Trophoblast cell (in vitro differentiated cells and primary cell): ENCODE measurements at regions not wholly inside any gene's neighbourhood (a gene's known extent, or its start where the extent isn't known, plus 50 kb on each side); places are given as distances from the start of the nearest gene placed in this dataset.

Experiments used
- DNase-seq, 2 donors: peaks; one replicate each; pipeline ENCODE4 v3.0.0-alpha.2; 2016
- H2AFZ ChIP-seq: 2 replicates; pipeline ENCODE4 v1.6.1; 2013; ENCODE audit warnings: low read length, moderate library complexity, mild to moderate bottlenecking; ENCODE audit not compliant: insufficient read depth, poor library complexity
- H2AK5ac ChIP-seq: 2 replicates; pipeline ENCODE4 v1.6.1; 2013; ENCODE audit warnings: mild to moderate bottlenecking, low read length
- H2BK120ac ChIP-seq: 2 replicates; pipeline ENCODE4 v1.6.1; 2013; ENCODE audit warnings: low read length, mild to moderate bottlenecking, moderate library complexity; ENCODE audit not compliant: insufficient read depth, poor library complexity
- H2BK12ac ChIP-seq: 2 replicates; pipeline ENCODE4 v1.6.1; 2013; ENCODE audit warnings: mild to moderate bottlenecking, low read length, moderate library complexity
- H2BK5ac ChIP-seq: 2 replicates; pipeline ENCODE4 v1.6.1; 2013; ENCODE audit warnings: low read length, low read depth, moderate library complexity, mild to moderate bottlenecking; ENCODE audit not compliant: poor library complexity
- H3K14ac ChIP-seq: 2 replicates; pipeline ENCODE4 v1.6.1; 2013; ENCODE audit warnings: mild to moderate bottlenecking, low read length
- H3K18ac ChIP-seq: 2 replicates; pipeline ENCODE4 v1.6.1; 2013; ENCODE audit warnings: mild to moderate bottlenecking, low read length
- H3K23ac ChIP-seq: 2 replicates; pipeline ENCODE4 v1.6.1; 2013; ENCODE audit warnings: low read length
- H3K27ac ChIP-seq: 2 replicates; pipeline ENCODE4 v1.5.1; 2013; ENCODE audit warnings: low read depth, mild to moderate bottlenecking, inconsistent platforms, low read length, moderate library complexity
- H3K27me3 ChIP-seq: 2 replicates; pipeline ENCODE4 v1.6.1; 2013; ENCODE audit warnings: inconsistent platforms, mild to moderate bottlenecking, low read length, moderate library complexity; ENCODE audit not compliant: insufficient read depth
- H3K36me3 ChIP-seq, 2 experiments: 1 replicate in 1 of 2; 2 replicates in 1 of 2; pipeline ENCODE4 v1.6.1; 2013; ENCODE audit warnings: low read length in 2 of 2, mild to moderate bottlenecking in 2 of 2, moderate library complexity in 1 of 2; ENCODE audit not compliant: insufficient read depth in 2 of 2, control insufficient read depth in 1 of 2
- H3K4ac ChIP-seq: 2 replicates; pipeline ENCODE4 v1.6.1; 2013; ENCODE audit warnings: low read depth, mild to moderate bottlenecking, low read length, moderate library complexity
- H3K4me1 ChIP-seq, 2 experiments: 1 replicate in 1 of 2; 2 replicates in 1 of 2; pipeline ENCODE4 v1.6.1; 2013; ENCODE audit warnings: low read length in 2 of 2, mild to moderate bottlenecking in 2 of 2, moderate library complexity in 1 of 2; ENCODE audit not compliant: insufficient read depth in 2 of 2, control insufficient read depth in 1 of 2
- H3K4me2 ChIP-seq: 2 replicates; pipeline ENCODE4 v1.6.1; 2013; ENCODE audit warnings: inconsistent platforms, mild to moderate bottlenecking, low read length, moderate library complexity
- H3K4me3 ChIP-seq: 2 replicates; pipeline ENCODE4 v1.5.1; 2013; ENCODE audit warnings: mild to moderate bottlenecking, low read depth, low read length, inconsistent platforms
- H3K79me1 ChIP-seq: one replicate; pipeline ENCODE4 v1.6.1; 2013; ENCODE audit warnings: low read length
- H3K79me2 ChIP-seq: 2 replicates; pipeline ENCODE4 v1.6.1; 2013; ENCODE audit warnings: low read length, mild to moderate bottlenecking; ENCODE audit not compliant: control insufficient read depth, insufficient read depth, poor library complexity
- H3K9ac ChIP-seq: 2 replicates; pipeline ENCODE4 v1.6.1; 2013; ENCODE audit warnings: mild to moderate bottlenecking, low read length
- H3K9me3 ChIP-seq: 2 replicates; pipeline ENCODE4 v1.6.1; 2013; ENCODE audit warnings: low read depth, mild to moderate bottlenecking, control low read depth, inconsistent platforms, low read length; ENCODE audit not compliant: insufficient read depth
- H4K12ac ChIP-seq: 2 replicates; pipeline ENCODE4 v1.6.1; 2013; ENCODE audit warnings: low read depth, mild to moderate bottlenecking, low read length, moderate library complexity
- H4K8ac ChIP-seq: 2 replicates; pipeline ENCODE4 v1.6.1; 2013; ENCODE audit warnings: low read depth, mild to moderate bottlenecking, low read length, moderate library complexity
- H4K91ac ChIP-seq: one replicate; pipeline ENCODE4 v1.6.1; 2013; ENCODE audit warnings: low read depth, mild to moderate bottlenecking, low read length, moderate library complexity
- WGBS: extraction: QIAGEN DNeasy Blood & Tissue Kit; methylation state at CpG from one replicate; pipeline ENCODE4 v1.1.7; 2013; ENCODE audit warnings: missing lambda C conversion rate; ENCODE audit not compliant: insufficient read length, insufficient coverage; ENCODE audit errors: extremely low coverage; 5-methylcytosine and 5-hydroxymethylcytosine counted together

DNA sequence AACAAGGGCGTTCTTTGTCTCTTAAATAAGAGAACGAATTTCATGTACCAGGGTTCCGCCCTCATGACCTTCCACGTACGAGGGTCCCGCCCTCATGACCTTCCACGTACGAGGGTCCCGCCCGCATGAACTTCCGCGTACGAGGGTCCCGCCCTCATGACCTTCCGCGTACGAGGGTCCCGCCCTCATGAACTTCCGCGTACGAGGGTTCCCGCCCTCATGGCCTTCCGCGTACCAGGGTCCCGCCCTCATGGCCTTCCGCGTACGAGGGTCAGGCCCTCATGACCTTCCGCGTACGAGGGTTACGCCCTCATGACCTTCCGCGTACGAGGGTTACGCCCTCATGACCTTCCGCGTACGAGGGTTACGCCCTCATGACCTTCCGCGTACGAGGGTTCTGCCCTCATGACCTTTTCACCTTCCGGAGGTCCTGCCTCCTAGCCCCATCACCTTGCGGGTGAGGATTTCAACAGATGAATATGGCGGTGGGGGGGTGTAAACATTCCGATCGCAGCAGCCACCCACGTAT, 273.9 kb upstream of the ADAMTS16 start:
- Histone ChIP-seq H4K8ac (no peak overlapping the region), H4K12ac (no peak overlapping the region), H2AFZ (no peak overlapping the region), H2BK5ac (no peak overlapping the region), H3K4me3 (no peak overlapping the region), H2BK12ac (no peak overlapping the region), H2BK120ac (no peak overlapping the region), H3K18ac (no peak overlapping the region), H3K4ac (no peak overlapping the region), H3K9me3 (peaks cover 5% of the 10 kb centered on the region), H3K79me2 (no peaks in the 10 kb centered on the region), H3K4me2 (no peak overlapping the region), H2AK5ac (no peak overlapping the region), H4K91ac (no peak overlapping the region), H3K27ac (no peak overlapping the region), H3K9ac (no peak overlapping the region), H3K23ac (no peak overlapping the region), H3K27me3 (no peaks in the 10 kb centered on the region), H3K4me1 (no peaks in the 10 kb centered on the region), H3K14ac (no peak overlapping the region), H3K36me3 (no peaks in the 10 kb centered on the region), H3K79me1 (no peaks in the 10 kb centered on the region)
- DNase-seq = no peak
- WGBS = no CpG with 5 or more reads among the region's 49 CpGs

DNA sequence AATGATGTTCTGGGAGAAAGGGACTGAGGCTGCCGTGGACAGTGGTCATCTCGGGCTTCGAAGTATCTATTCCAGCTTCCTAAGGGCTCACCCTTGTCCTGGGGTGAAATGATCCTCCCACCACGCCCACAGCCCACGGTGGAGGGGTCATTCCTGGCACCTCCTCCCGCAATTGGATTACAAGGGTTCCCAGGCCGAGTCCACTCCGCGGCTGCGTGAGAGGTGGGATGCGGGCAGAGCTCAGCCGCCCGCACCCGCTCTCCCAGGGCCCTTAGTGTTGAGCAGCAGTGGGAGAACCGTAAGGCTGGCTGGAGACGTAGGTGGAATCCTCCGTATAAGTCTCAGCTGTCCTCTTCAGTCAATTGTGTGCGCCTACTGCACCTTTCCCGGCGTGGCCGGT, 273.3 kb upstream of the ADAMTS16 start:
- no peak overlapping the region for H3K14ac ChIP-seq
- no peak overlapping the region for H3K4me2 ChIP-seq
- H3K79me1 ChIP-seq = no peaks in the 10 kb centered on the region
- no peak overlapping the region for H2BK12ac ChIP-seq
- no peak overlapping the region for H3K9ac ChIP-seq
- H3K4me1 ChIP-seq = no peaks in the 10 kb centered on the region
- no CpG with 5 or more reads among the region's 21 CpGs for WGBS
- H3K27me3 ChIP-seq = no peaks in the 10 kb centered on the region
- no peak for DNase-seq
- no peak overlapping the region for H3K27ac ChIP-seq
- no peak overlapping the region for H4K12ac ChIP-seq
- no peak overlapping the region for H4K91ac ChIP-seq
- H3K79me2 ChIP-seq = no peaks in the 10 kb centered on the region
- no peak overlapping the region for H3K4me3 ChIP-seq
- no peak overlapping the region for H2BK120ac ChIP-seq
- H3K9me3 ChIP-seq = peaks cover 5% of the 10 kb centered on the region
- no peaks in the 10 kb centered on the region for H3K36me3 ChIP-seq
- H3K23ac ChIP-seq = no peak overlapping the region
- no peak overlapping the region for H3K4ac ChIP-seq
- H2BK5ac ChIP-seq = no peak overlapping the region
- no peak overlapping the region for H3K18ac ChIP-seq
- no peak overlapping the region for H2AK5ac ChIP-seq
- no peak overlapping the region for H4K8ac ChIP-seq
- H2AFZ ChIP-seq = no peak overlapping the region

DNA sequence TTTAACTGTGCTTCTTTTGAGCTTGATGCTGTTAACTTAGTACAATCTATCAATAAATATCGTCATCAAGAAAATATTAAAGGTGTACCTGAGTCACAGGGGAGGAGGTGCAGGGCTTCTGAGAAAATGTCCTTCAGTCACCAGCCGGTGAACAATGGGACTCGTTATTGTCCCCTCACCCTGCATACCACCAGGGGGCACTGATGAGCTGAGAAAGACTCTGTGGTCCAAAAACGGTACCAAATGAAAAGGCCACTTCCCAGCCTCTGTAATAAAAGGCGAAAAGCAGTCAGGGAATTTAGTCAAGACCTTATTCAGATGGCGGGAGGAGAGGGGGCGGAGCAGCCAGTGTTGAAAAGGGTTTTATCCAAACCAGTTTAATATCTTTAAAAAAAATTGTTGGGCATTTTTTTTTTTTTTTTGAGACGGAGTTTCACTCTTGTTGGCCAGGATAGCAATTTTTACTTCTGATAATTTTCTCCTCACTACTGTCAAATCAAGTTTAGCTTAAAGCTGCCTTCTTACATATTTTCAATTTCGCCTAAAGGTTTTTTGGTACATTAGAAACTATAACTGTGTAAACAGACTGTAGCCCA, 271.9 kb upstream of the ADAMTS16 start:
- Histone ChIP-seq H3K27ac (no peak overlapping the region), H2BK120ac (no peak overlapping the region), H3K14ac (no peak overlapping the region), H4K91ac (no peak overlapping the region), H2AK5ac (no peak overlapping the region), H3K18ac (no peak overlapping the region), H3K27me3 (no peaks in the 10 kb centered on the region), H3K4me2 (no peak overlapping the region), H3K36me3 (no peaks in the 10 kb centered on the region), H3K79me1 (no peaks in the 10 kb centered on the region), H3K4me1 (no peaks in the 10 kb centered on the region), H4K8ac (no peak overlapping the region), H2BK12ac (no peak overlapping the region), H3K4me3 (no peak overlapping the region), H3K23ac (no peak overlapping the region), H2AFZ (no peak overlapping the region), H3K4ac (no peak overlapping the region), H3K79me2 (no peaks in the 10 kb centered on the region), H3K9ac (no peak overlapping the region), H3K9me3 (peaks cover 5% of the 10 kb centered on the region), H2BK5ac (no peak overlapping the region), H4K12ac (no peak overlapping the region)
- WGBS = no CpG with 5 or more reads among the region's 9 CpGs
- DNase-seq = peak; percentile 39 to 80

DNA sequence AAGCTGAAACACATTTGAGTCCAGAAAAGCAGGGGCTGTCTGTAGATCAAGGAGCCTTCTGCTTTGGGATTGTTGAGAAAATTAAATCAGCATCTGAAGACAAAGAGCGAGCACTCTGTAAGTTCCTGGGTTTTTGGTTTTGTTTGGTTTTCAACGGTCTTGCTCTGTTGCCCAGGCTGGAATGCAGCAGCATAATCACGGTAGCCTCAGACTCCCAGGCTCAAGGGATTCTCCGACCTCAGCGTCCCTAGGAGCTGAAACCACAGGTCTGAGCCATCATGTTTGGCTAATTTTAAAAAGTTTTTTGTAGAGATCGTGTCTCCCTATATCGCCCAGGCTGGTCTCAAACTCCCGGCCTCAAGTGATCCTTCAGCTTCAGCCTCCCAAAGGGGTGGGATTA, 266.5 kb upstream of the ADAMTS16 start:
- no peak overlapping the region for H4K12ac ChIP-seq
- H3K79me1 ChIP-seq = no peaks in the 10 kb centered on the region
- H3K18ac ChIP-seq = no peak overlapping the region
- no peak overlapping the region for H2BK5ac ChIP-seq
- H4K8ac ChIP-seq = no peak overlapping the region
- no peak overlapping the region for H4K91ac ChIP-seq
- H3K23ac ChIP-seq = no peak overlapping the region
- DNase-seq = no peak
- no peak overlapping the region for H2AK5ac ChIP-seq
- H3K27ac ChIP-seq = no peak overlapping the region
- no peaks in the 10 kb centered on the region for H3K27me3 ChIP-seq
- no peaks in the 10 kb centered on the region for H3K9me3 ChIP-seq
- no peak overlapping the region for H3K4me3 ChIP-seq
- no peaks in the 10 kb centered on the region for H3K79me2 ChIP-seq
- no CpG with 5 or more reads among the region's 8 CpGs for WGBS
- no peak overlapping the region for H2BK12ac ChIP-seq
- no peak overlapping the region for H2AFZ ChIP-seq
- no peaks in the 10 kb centered on the region for H3K36me3 ChIP-seq
- no peak overlapping the region for H3K4ac ChIP-seq
- no peak overlapping the region for H2BK120ac ChIP-seq
- no peak overlapping the region for H3K4me2 ChIP-seq
- H3K14ac ChIP-seq = no peak overlapping the region
- H3K4me1 ChIP-seq = no peaks in the 10 kb centered on the region
- H3K9ac ChIP-seq = no peak overlapping the region
